HG02763 (cell line): ENCODE measurements at regions not wholly inside any gene's neighbourhood (a gene's known extent, or its start where the extent isn't known, plus 50 kb on each side); places are given as distances from the start of the nearest gene placed in this dataset.

Source experiments
- ATAC-seq: cut with Tn5 transposase; IDR thresholded peaks from one replicate; pipeline ENCODE4 v1.9.1; 2021; ENCODE audit warnings: mild to moderate bottlenecking, moderate library complexity; ENCODE audit not compliant: unreplicated experiment

GRCh38 chr13:83229574-83230305 lies 652.5 kb downstream of the SLITRK1 start:
- ATAC-seq, result no peak

GRCh38 chr13:83223546-83223945 lies 658.7 kb downstream of the SLITRK1 start:
- ATAC-seq, result no peak

GRCh38 chr13:83221813-83222241 lies 660.4 kb downstream of the SLITRK1 start:
- ATAC-seq, result no peak

GRCh38 chr13:83221256-83221655 lies 661.0 kb downstream of the SLITRK1 start:
- no peak for ATAC-seq

GRCh38 chr13:83220241-83220640 lies 662.0 kb downstream of the SLITRK1 start:
- no peak for ATAC-seq

GRCh38 chr13:83219832-83220231 lies 662.4 kb downstream of the SLITRK1 start:
- no peak for ATAC-seq

- ATAC-seq, result no peak
These were observed 665.6 kb downstream of the SLITRK1 start for GRCh38 chr13:83216479-83217245.

- ATAC-seq, result no peak
These were observed 666.6 kb downstream of the SLITRK1 start for GRCh38 chr13:83215627-83216026.

- no peak for ATAC-seq
These were observed 667.8 kb downstream of the SLITRK1 start for GRCh38 chr13:83214452-83214851.

- no peak for ATAC-seq
These were observed 671.0 kb downstream of the SLITRK1 start for GRCh38 chr13:83211301-83211700.

GRCh38 chr13:83204886-83205285 lies 677.4 kb downstream of the SLITRK1 start:
- ATAC-seq, result no peak

- ATAC-seq, result no peak
These were observed 680.8 kb downstream of the SLITRK1 start for GRCh38 chr13:83201506-83201905.

GRCh38 chr13:83197316-83197715 lies 685.0 kb downstream of the SLITRK1 start:
- no peak for ATAC-seq

- no peak for ATAC-seq
These were observed 692.3 kb downstream of the SLITRK1 start for GRCh38 chr13:83190020-83190419.

- ATAC-seq, result no peak
These were observed 697.5 kb downstream of the SLITRK1 start for GRCh38 chr13:83184819-83185218.

- no peak for ATAC-seq
These were observed 698.2 kb downstream of the SLITRK1 start for GRCh38 chr13:83184150-83184475.

- no peak for ATAC-seq
These were observed 698.7 kb downstream of the SLITRK1 start for GRCh38 chr13:83183439-83184149.

- ATAC-seq, result no peak
These were observed 699.4 kb downstream of the SLITRK1 start for GRCh38 chr13:83182845-83183244.

- ATAC-seq, result no peak
These were observed 704.3 kb downstream of the SLITRK1 start for GRCh38 chr13:83178008-83178407.

GRCh38 chr13:83168590-83168989 lies 713.7 kb downstream of the SLITRK1 start:
- no peak for ATAC-seq

GRCh38 chr13:83167203-83167602 lies 715.1 kb downstream of the SLITRK1 start:
- ATAC-seq, result no peak

GRCh38 chr13:83166550-83166949 lies 715.7 kb downstream of the SLITRK1 start:
- no peak for ATAC-seq
